HG03159 (cell line): ENCODE measurements at regions not wholly inside any gene's neighbourhood (a gene's known extent, or its start where the extent isn't known, plus 50 kb on each side); places are given as distances from the start of the nearest gene placed in this dataset.

Experiments used
- ATAC-seq: cut with Tn5 transposase; IDR thresholded peaks from one replicate; pipeline ENCODE4 v1.9.1; 2021; ENCODE audit warnings: mild to moderate bottlenecking, moderate library complexity; ENCODE audit not compliant: unreplicated experiment

- ATAC-seq, result no peak
These were observed 410.1 kb upstream of the TSHZ3 start for GRCh38 chr19:31759359-31759758.

- ATAC-seq, result no peak
These were observed 412.2 kb upstream of the TSHZ3 start for GRCh38 chr19:31761281-31761913.

- no peak for ATAC-seq
These were observed 421.0 kb upstream of the TSHZ3 start for GRCh38 chr19:31770223-31770622.

GRCh38 chr19:31772915-31773314, 423.7 kb upstream of the TSHZ3 start:
- ATAC-seq, result no peak

GRCh38 chr19:31781542-31781941, 432.3 kb upstream of the TSHZ3 start:
- ATAC-seq, result no peak

GRCh38 chr19:31783592-31783991, 434.4 kb upstream of the TSHZ3 start:
- ATAC-seq, result no peak

- ATAC-seq, result no peak
These were observed 435.4 kb upstream of the TSHZ3 start for GRCh38 chr19:31784671-31785101.

GRCh38 chr19:31801611-31802010, 452.4 kb upstream of the TSHZ3 start:
- no peak for ATAC-seq

GRCh38 chr19:31803835-31804446, 454.7 kb upstream of the TSHZ3 start:
- no peak for ATAC-seq

- no peak for ATAC-seq
These were observed 455.4 kb upstream of the TSHZ3 start for GRCh38 chr19:31804668-31805067.

- no peak for ATAC-seq
These were observed 461.4 kb upstream of the TSHZ3 start for GRCh38 chr19:31810536-31811109.

- ATAC-seq, result no peak
These were observed 468.9 kb upstream of the TSHZ3 start for GRCh38 chr19:31817971-31818797.

GRCh38 chr19:31818798-31819105, 469.5 kb upstream of the TSHZ3 start:
- ATAC-seq, result no peak

- ATAC-seq, result no peak
These were observed 470.6 kb upstream of the TSHZ3 start for GRCh38 chr19:31819837-31820236.

GRCh38 chr19:31821346-31821745, 472.1 kb upstream of the TSHZ3 start:
- no peak for ATAC-seq

GRCh38 chr19:31825134-31826094, 476.2 kb upstream of the TSHZ3 start:
- ATAC-seq, result no peak

- no peak for ATAC-seq
These were observed 477.1 kb upstream of the TSHZ3 start for GRCh38 chr19:31826325-31826724.

GRCh38 chr19:31831421-31832175, 482.4 kb upstream of the TSHZ3 start:
- no peak for ATAC-seq

- ATAC-seq, result no peak
These were observed 482.9 kb upstream of the TSHZ3 start for GRCh38 chr19:31832176-31832548.

GRCh38 chr19:31834070-31834469, 484.8 kb upstream of the TSHZ3 start:
- no peak for ATAC-seq
